B cell (primary cell): ENCODE measurements at regions not wholly inside any gene's neighbourhood (a gene's known extent, or its start where the extent isn't known, plus 50 kb on each side); places are given as distances from the start of the nearest gene placed in this dataset.

ENCODE experiments used
- CTCF ChIP-seq: fragments of 200-600 bp; IDR thresholded peaks from one replicate; pipeline ENCODE4 v1.8.0; 2022; ENCODE audit warnings: antibody characterized with exemption, mild to moderate bottlenecking
- EZH2 ChIP-seq: IDR thresholded peaks from 2 replicates; pipeline ENCODE4 v1.6.1; 2012; ENCODE audit warnings: borderline replicate concordance, low read depth, mild to moderate bottlenecking, moderate library complexity, low read length; ENCODE audit not compliant: insufficient read depth, poor library complexity, severe bottlenecking

GRCh38 chr5:2387250-2387633 lies 364.2 kb downstream of the IRX2 start:
- TF ChIP-seq CTCF: no peak
- no peak for TF ChIP-seq EZH2
